H1 (cell line): ENCODE measurements at regions not wholly inside any gene's neighbourhood (a gene's known extent, or its start where the extent isn't known, plus 50 kb on each side); places are given as distances from the start of the nearest gene placed in this dataset.

Experiments
- CTCF ChIA-PET: fragments of 300-600 bp; sonication (Branson Sonifier 250); formaldehyde crosslinking; loops from one replicate; lab custom pipeline; 2021; ENCODE audit not compliant: partially characterized antibody; lab: Charles Lee
- POLR2A ChIA-PET: fragments of 300-600 bp; sonication (Branson Sonifier 250); formaldehyde crosslinking; loops from one replicate; lab custom pipeline; 2021; ENCODE audit warnings: inconsistent platforms; ENCODE audit not compliant: partially characterized antibody; lab: Charles Lee
- DNase-seq, 2 experiments: peaks; one replicate each; pipeline versions ENCODE4 v3.0.0 to v3.0.0-alpha.2; 2010 to 2022; ENCODE audit warnings: low spot score in 2 of 2, low read depth in 1 of 2, mixed read lengths in 1 of 2
- FAIRE-seq: peaks from 2 replicates; lab custom pipeline; 2011; peaks lifted over from hg19 to GRCh38; lab: Jason Lieb, UNC
- H2AFZ ChIP-seq: 2 replicates; pipeline ENCODE4 v1.8.1; 2012; ENCODE audit warnings: low read length, inconsistent platforms
- H2AK5ac ChIP-seq: 2 replicates; pipeline ENCODE4 v1.6.1; 2013; ENCODE audit warnings: low read depth, low read length
- H2BK120ac ChIP-seq: replicated peaks from 2 replicates; pipeline ENCODE3; 2013; ENCODE audit warnings: low read depth, low read length, inconsistent platforms
- H2BK12ac ChIP-seq: 2 replicates; pipeline ENCODE4 v1.6.1; 2013; ENCODE audit warnings: low read depth, low read length
- H2BK15ac ChIP-seq: 2 replicates; pipeline ENCODE4 v1.6.1; 2013; ENCODE audit warnings: low read length
- H2BK20ac ChIP-seq: 2 replicates; pipeline ENCODE4 v1.6.1; 2013; ENCODE audit warnings: low read length
- H2BK5ac ChIP-seq: 2 replicates; pipeline ENCODE4 v1.6.1; 2013; ENCODE audit warnings: low read depth, low read length
- H3K14ac ChIP-seq: 2 replicates; pipeline ENCODE4 v1.6.1; 2013; ENCODE audit warnings: inconsistent platforms; ENCODE audit not compliant: insufficient read length
- H3K18ac ChIP-seq: 2 replicates; pipeline ENCODE4 v1.6.1; 2013; ENCODE audit warnings: low read length; ENCODE audit errors: extremely low read depth
- H3K23ac ChIP-seq: 2 replicates; pipeline ENCODE4 v1.6.1; 2013; ENCODE audit warnings: inconsistent platforms; ENCODE audit not compliant: insufficient read length
- H3K23me2 ChIP-seq: 2 replicates; pipeline ENCODE4 v1.6.1; 2013; ENCODE audit warnings: low read depth, low read length
- H3K27ac ChIP-seq: 2 replicates; pipeline ENCODE4 v1.6.1; 2011; ENCODE audit warnings: low read depth, low read length, inconsistent platforms
- H3K27me3 ChIP-seq, 4 experiments: replicated peaks in 1 of 4; 1 replicate in 1 of 4; 2 replicates in 3 of 4; pipeline versions ENCODE4 v1.6.1 to v1.8.1; 2011 to 2013; ENCODE audit warnings: low read length in 3 of 4, mild to moderate bottlenecking in 3 of 4, inconsistent platforms in 2 of 4, mixed read lengths in 2 of 4, moderate library complexity in 1 of 4; ENCODE audit not compliant: control insufficient read depth in 3 of 4, insufficient read depth in 3 of 4; ENCODE audit errors: extremely low read depth in 1 of 4
- H3K36me3 ChIP-seq, 4 experiments: 2 replicates each; pipeline versions ENCODE4 v1.6.1 to v1.8.1; 2011 to 2013; ENCODE audit warnings: mild to moderate bottlenecking in 4 of 4, low read length in 3 of 4, moderate library complexity in 2 of 4, control low read depth in 1 of 4, inconsistent platforms in 1 of 4; ENCODE audit not compliant: insufficient read depth in 4 of 4, control insufficient read depth in 2 of 4
- H3K4ac ChIP-seq: replicated peaks from 2 replicates; pipeline ENCODE3; 2013; ENCODE audit warnings: low read length, low read depth, mixed read lengths, inconsistent platforms; ENCODE audit not compliant: insufficient read length
- H3K4me1 ChIP-seq, 4 experiments: replicated peaks in 1 of 4; 1 replicate in 1 of 4; 2 replicates in 3 of 4; pipeline versions ENCODE4 v1.6.1 to v1.8.1; 2011 to 2013; ENCODE audit warnings: low read length in 3 of 4, inconsistent platforms in 2 of 4, mixed read lengths in 1 of 4; ENCODE audit not compliant: insufficient read depth in 4 of 4, control insufficient read depth in 3 of 4
- H3K4me2 ChIP-seq, 2 experiments: 2 replicates each; pipeline versions ENCODE4 v1.6.1 to v1.8.1; 2011 to 2013; ENCODE audit warnings: low read depth in 2 of 2, low read length in 2 of 2, control low read depth in 1 of 2, inconsistent platforms in 1 of 2, mild to moderate bottlenecking in 1 of 2; ENCODE audit not compliant: insufficient read depth in 1 of 2
- H3K4me3 ChIP-seq, 4 experiments: fragments of 200-600, 300-600 bp in 1 of 4; sonication (generic), shearing (Covaris generic), sonication (Bioruptor Twin) in 1 of 4; 2 replicates each; pipeline versions ENCODE4 v1.5.1 to v1.8.1; 2011 to 2016; ENCODE audit warnings: low read length in 4 of 4, low read depth in 3 of 4, control low read depth in 2 of 4, inconsistent platforms in 2 of 4, mild to moderate bottlenecking in 2 of 4, mixed read lengths in 1 of 4, moderate library complexity in 1 of 4; ENCODE audit not compliant: insufficient read depth in 2 of 4; ENCODE audit errors: extremely low read depth in 1 of 4
- H3K56ac ChIP-seq: replicated peaks from 2 replicates; pipeline ENCODE3; 2013; ENCODE audit warnings: low read depth, mild to moderate bottlenecking, mixed read lengths, low read length, inconsistent platforms; ENCODE audit not compliant: insufficient read length
- H3K79me1 ChIP-seq: 2 replicates; pipeline ENCODE4 v1.6.1; 2013; ENCODE audit warnings: low read depth, low read length, control low read depth
- H3K79me2 ChIP-seq, 2 experiments: 2 replicates each; pipeline versions ENCODE4 v1.6.1 to v1.8.1; 2012 to 2013; ENCODE audit warnings: low read length in 2 of 2, mild to moderate bottlenecking in 2 of 2, inconsistent platforms in 1 of 2; ENCODE audit not compliant: insufficient read depth in 2 of 2, control insufficient read depth in 1 of 2
- H3K9ac ChIP-seq, 4 experiments: replicated peaks in 1 of 4; 1 replicate in 1 of 4; 2 replicates in 3 of 4; pipeline versions ENCODE4 v1.6.1 to v1.8.1; 2011 to 2013; ENCODE audit warnings: low read depth in 3 of 4, low read length in 3 of 4, control low read depth in 2 of 4, mild to moderate bottlenecking in 2 of 4, moderate library complexity in 2 of 4, inconsistent platforms in 1 of 4; ENCODE audit errors: extremely low read depth in 1 of 4
- H3K9me3 ChIP-seq, 2 experiments: 2 replicates each; pipeline versions ENCODE4 v1.6.1 to v1.8.1; 2012 to 2013; ENCODE audit warnings: mild to moderate bottlenecking in 2 of 2, moderate library complexity in 2 of 2, control low read depth in 1 of 2, inconsistent platforms in 1 of 2, low read depth in 1 of 2, low read length in 1 of 2, mixed read lengths in 1 of 2; ENCODE audit not compliant: insufficient read depth in 2 of 2
- H4K20me1 ChIP-seq, 2 experiments: replicated peaks in 1 of 2; 2 replicates each; pipeline versions ENCODE3 to v1.8.1; 2011 to 2013; ENCODE audit warnings: inconsistent platforms in 2 of 2, low read length in 2 of 2, mild to moderate bottlenecking in 1 of 2; ENCODE audit not compliant: insufficient read depth in 2 of 2, control insufficient read depth in 1 of 2
- H4K5ac ChIP-seq: 2 replicates; pipeline ENCODE4 v1.6.1; 2013; ENCODE audit warnings: low read length, low read depth, mixed read lengths, inconsistent platforms; ENCODE audit not compliant: insufficient read length
- H4K8ac ChIP-seq: 2 replicates; pipeline ENCODE4 v1.8.0; 2013; ENCODE audit warnings: mild to moderate bottlenecking, moderate library complexity, low read length, inconsistent platforms; ENCODE audit not compliant: insufficient read depth; ENCODE audit errors: extremely low read depth
- H4K91ac ChIP-seq: replicated peaks from 2 replicates; pipeline ENCODE3; 2013; ENCODE audit warnings: low read length, mixed read lengths, inconsistent platforms; ENCODE audit not compliant: insufficient read length
- ASH2L ChIP-seq: fragments of 200-600, 300-600 bp; sonication (generic); IDR thresholded peaks from one replicate; pipeline ENCODE4 v1.7.1; 2017; ENCODE audit warnings: low read length
- ATF2 ChIP-seq: IDR thresholded peaks from 2 replicates; pipeline ENCODE4 v1.6.1; 2012; ENCODE audit warnings: low read length, inconsistent platforms
- BRCA1 ChIP-seq: IDR thresholded peaks from 2 replicates; pipeline ENCODE4 v1.6.1; 2012; ENCODE audit warnings: low read depth, low read length, improper control_type of control experiment
- CBX5 ChIP-seq: fragments of 300-800, 300-1000 bp; sonication (generic); IDR thresholded peaks from 2 replicates; pipeline ENCODE4 v1.7.1; 2016; ENCODE audit warnings: antibody characterized with exemption, low read length, low read depth
- CHD2 ChIP-seq: IDR thresholded peaks from 2 replicates; pipeline ENCODE4 v1.6.1; 2012; ENCODE audit warnings: low read length, improper control_type of control experiment
- PHF8 ChIP-seq: fragments of 200-600 bp; sonication (generic); conservative IDR thresholded peaks from 2 replicates; pipeline ENCODE4 v1.7.1; 2012; ENCODE audit warnings: low read depth, mild to moderate bottlenecking, inconsistent platforms, low read length, moderate library complexity
- SAP30 ChIP-seq: fragments of 300-600 bp; sonication (generic); IDR thresholded peaks from 2 replicates; pipeline ENCODE4 v1.7.1; 2012; ENCODE audit warnings: low read length, moderate library complexity, mild to moderate bottlenecking, inconsistent platforms; ENCODE audit not compliant: insufficient read depth, insufficient replicate concordance
- SUZ12 ChIP-seq: fragments of 200-600 bp; sonication (generic); IDR thresholded peaks from 2 replicates; pipeline ENCODE4 v1.6.1; 2012; ENCODE audit warnings: mild to moderate bottlenecking, inconsistent platforms, low read length, moderate library complexity, mixed read lengths
- TBP ChIP-seq: IDR thresholded peaks from 2 replicates; pipeline ENCODE4 v1.6.1; 2011; ENCODE audit warnings: low read depth, low read length, improper control_type of control experiment
- WGBS, 2 experiments: shearing (Covaris generic) in 1 of 2; methylation state at CpG; one replicate each; pipeline versions ENCODE4 v1.1.6 to v1.1.7; 2013 to 2015; ENCODE audit warnings: low lambda C conversion rate in 2 of 2, mixed read lengths in 2 of 2, inconsistent platforms in 1 of 2, low coverage in 1 of 2, missing lambda C conversion rate in 1 of 2; ENCODE audit not compliant: insufficient replicate concordance in 2 of 2, insufficient coverage in 1 of 2, insufficient read length in 1 of 2; ENCODE audit errors: extremely low coverage in 1 of 2, missing lambda C conversion rate in 1 of 2; 5-methylcytosine and 5-hydroxymethylcytosine counted together
- TF ChIP-seq, protein P1 (sequence below): IDR thresholded peaks from 2 replicates; pipeline ENCODE4 v1.6.1; 2011; ENCODE audit warnings: low read length, improper control_type of control experiment

GRCh38 chr17:72466606-72467005, 345.8 kb downstream of the SOX9 start:
- ChIA-PET CTCF (interaction anchor here (0.9 to 1.5 kb wide), 4 partner anchors 32 to 115 kb away, joined by 3 to 5 read pairs (median 4); no protein-coding TSS in a partner anchor), POLR2A (interaction anchor here (1.7 kb wide), 1 partner anchor 9 kb away, joined by 9 read pairs; no protein-coding TSS in a partner anchor)
- no peaks in the 10 kb centered on the region for H4K20me1 ChIP-seq

More at GRCh38 chr17:72466606-72467005, 345.8 kb downstream of the SOX9 start:
- H2BK120ac ChIP-seq = no peak overlapping the region
- no peak overlapping the region for H2BK20ac ChIP-seq
- 85% methylated on average over 3 of the region's 3 CpGs; no CpG with 5 or more reads in 1 of the 2 experiments for WGBS, 2 experiments
- no peak overlapping the region for H4K5ac ChIP-seq
- H4K91ac ChIP-seq = no peak overlapping the region
- no peaks in the 10 kb centered on the region for H3K23me2 ChIP-seq
- no peak overlapping the region for H3K27ac ChIP-seq
- H3K79me2 ChIP-seq = no peaks in the 10 kb centered on the region
- H3K4me2 ChIP-seq = no peak overlapping the region
- H2BK5ac ChIP-seq = no peak overlapping the region
- no peak overlapping the region for H3K14ac ChIP-seq
- no peak overlapping the region for H2AK5ac ChIP-seq
- H3K56ac ChIP-seq = no peak overlapping the region
- no peak overlapping the region for H3K4me3 ChIP-seq
- no peak overlapping the region for H4K8ac ChIP-seq
- FAIRE-seq (no peak), DNase-seq (no peak)
- no peaks in the 10 kb centered on the region for H3K36me3 ChIP-seq
- H2BK12ac ChIP-seq = no peak overlapping the region
- H2AFZ ChIP-seq = no peak overlapping the region
- H2BK15ac ChIP-seq = no peak overlapping the region
- H3K18ac ChIP-seq = no peak overlapping the region
- TF ChIP-seq SAP30 = no peak
- no peak for TF ChIP-seq SUZ12
- TF ChIP-seq ASH2L = no peak
- TF ChIP-seq, protein P1, sequence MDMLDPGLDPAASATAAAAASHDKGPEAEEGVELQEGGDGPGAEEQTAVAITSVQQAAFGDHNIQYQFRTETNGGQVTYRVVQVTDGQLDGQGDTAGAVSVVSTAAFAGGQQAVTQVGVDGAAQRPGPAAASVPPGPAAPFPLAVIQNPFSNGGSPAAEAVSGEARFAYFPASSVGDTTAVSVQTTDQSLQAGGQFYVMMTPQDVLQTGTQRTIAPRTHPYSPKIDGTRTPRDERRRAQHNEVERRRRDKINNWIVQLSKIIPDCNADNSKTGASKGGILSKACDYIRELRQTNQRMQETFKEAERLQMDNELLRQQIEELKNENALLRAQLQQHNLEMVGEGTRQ = no peak
- TF ChIP-seq TBP = no peak
- TF ChIP-seq BRCA1 = no peak
- TF ChIP-seq CHD2 = no peak
- TF ChIP-seq CBX5 = no peak
- TF ChIP-seq ATF2 = no peak
- TF ChIP-seq PHF8 = no peak
- no peak overlapping the region for H3K23ac ChIP-seq
- peaks cover 6 to 7% of the 10 kb centered on the region in 2 experiments; a peak in 1 of 4 replicates for H3K9me3 ChIP-seq
- H3K79me1 ChIP-seq = no peaks in the 10 kb centered on the region
- H3K9ac ChIP-seq = no peak overlapping the region
- H3K4ac ChIP-seq = no peak overlapping the region
- H3K4me1 ChIP-seq = peaks cover 0 to 21% (median 9%) of the 10 kb centered on the region in 4 experiments; a peak in 6 of 7 replicates
- H3K27me3 ChIP-seq = no peaks in the 10 kb centered on the region
